AG10803 (cell line): ENCODE measurements at regions not wholly inside any gene's neighbourhood (a gene's known extent, or its start where the extent isn't known, plus 50 kb on each side); places are given as distances from the start of the nearest gene placed in this dataset.

Source experiments
- DNase-seq: peaks from one replicate; pipeline ENCODE4 v3.0.0; 2010; ENCODE audit warnings: low read depth
- H3K4me3 ChIP-seq: 2 replicates; pipeline ENCODE4 v1.5.1; 2011; ENCODE audit warnings: mild to moderate bottlenecking, low read length, control low read depth
- TF ChIP-seq, protein P1 (sequence below): conservative IDR thresholded peaks from 2 replicates; pipeline ENCODE4 v1.5.1; 2011; ENCODE audit warnings: mild to moderate bottlenecking, low read length, control low read depth, inconsistent platforms

DNA sequence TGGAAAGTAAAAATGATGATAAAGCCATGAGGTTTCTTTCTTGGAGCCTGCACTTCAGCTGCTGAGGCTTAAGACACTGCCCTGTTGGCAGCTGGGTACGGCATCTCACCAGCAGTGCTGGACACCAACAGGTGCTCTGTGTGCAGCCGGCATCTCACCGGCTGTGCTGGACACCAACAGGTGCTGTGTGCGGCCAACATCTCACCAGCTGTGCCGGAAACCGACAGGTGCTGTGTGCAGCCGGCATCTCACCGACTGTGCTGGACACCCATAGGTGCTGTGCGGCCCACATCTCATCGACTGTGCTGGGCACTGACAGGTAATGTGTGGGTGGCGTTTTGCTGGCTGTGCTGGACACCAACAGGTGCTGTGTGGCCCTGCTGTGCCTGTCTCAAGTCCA lies 190.8 kb downstream of the TMEM18 start:
- no peak for DNase-seq
- no peak overlapping the region for H3K4me3 ChIP-seq
- TF ChIP-seq, protein P1, sequence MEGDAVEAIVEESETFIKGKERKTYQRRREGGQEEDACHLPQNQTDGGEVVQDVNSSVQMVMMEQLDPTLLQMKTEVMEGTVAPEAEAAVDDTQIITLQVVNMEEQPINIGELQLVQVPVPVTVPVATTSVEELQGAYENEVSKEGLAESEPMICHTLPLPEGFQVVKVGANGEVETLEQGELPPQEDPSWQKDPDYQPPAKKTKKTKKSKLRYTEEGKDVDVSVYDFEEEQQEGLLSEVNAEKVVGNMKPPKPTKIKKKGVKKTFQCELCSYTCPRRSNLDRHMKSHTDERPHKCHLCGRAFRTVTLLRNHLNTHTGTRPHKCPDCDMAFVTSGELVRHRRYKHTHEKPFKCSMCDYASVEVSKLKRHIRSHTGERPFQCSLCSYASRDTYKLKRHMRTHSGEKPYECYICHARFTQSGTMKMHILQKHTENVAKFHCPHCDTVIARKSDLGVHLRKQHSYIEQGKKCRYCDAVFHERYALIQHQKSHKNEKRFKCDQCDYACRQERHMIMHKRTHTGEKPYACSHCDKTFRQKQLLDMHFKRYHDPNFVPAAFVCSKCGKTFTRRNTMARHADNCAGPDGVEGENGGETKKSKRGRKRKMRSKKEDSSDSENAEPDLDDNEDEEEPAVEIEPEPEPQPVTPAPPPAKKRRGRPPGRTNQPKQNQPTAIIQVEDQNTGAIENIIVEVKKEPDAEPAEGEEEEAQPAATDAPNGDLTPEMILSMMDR = no peak

DNA sequence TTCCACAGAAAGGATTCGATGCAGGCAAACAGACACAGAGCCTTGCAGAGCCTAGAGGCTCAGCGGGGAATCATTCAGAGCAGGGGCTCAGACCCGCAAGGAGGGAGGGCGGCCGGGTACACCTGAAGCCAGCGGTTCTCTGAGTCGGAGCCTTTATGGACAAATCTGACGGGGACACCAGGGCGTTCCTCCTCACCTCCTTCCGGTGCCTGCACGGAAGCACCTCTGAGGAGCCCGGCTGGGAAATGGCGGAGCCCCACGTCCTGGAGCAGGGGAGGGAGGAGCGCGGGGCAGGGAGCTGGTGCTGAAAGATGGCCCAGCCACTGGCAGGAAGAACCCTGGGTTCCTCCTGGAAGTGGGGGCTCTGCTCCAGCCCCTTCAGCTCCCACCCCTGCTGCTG lies 193.5 kb upstream of the ALKAL2 start:
- DNase-seq = no peak
- TF ChIP-seq, protein P1 = no peak
- no peak overlapping the region for H3K4me3 ChIP-seq

DNA sequence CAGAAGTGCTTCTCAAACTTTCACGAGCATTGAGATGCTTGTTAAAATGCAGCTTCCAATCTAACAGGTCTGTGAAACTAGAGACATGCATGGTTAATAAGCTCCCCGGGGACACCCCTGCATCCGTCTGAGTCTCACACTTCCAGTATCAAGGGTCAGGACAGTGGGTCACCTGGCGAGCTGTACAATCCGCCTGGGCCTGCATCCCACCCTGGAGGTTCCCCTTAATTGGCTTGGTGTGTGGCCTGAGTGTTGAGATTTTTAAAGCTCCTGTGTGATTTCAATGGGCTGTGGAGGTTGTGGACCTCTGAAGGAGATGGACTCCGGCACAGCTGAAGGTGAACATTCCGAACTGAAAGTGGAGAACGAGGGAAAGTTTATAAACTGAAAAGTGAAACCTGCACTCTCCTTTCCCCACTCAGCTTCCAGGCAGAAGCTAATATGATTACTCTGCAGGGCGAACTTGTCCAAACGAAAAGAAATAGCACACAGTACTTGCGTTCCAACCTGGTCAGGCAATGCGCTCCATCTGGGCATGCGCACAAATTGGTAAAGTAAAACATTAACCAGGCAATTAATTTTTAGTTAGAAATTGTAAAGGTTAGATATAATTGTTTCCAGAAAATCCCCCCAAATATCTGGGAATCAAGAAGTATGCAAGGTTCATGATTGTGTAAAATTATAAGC lies 191.7 kb upstream of the ALKAL2 start:
- DNase-seq = no peak
- TF ChIP-seq, protein P1 = no peak
- H3K4me3 ChIP-seq = no peak overlapping the region

DNA sequence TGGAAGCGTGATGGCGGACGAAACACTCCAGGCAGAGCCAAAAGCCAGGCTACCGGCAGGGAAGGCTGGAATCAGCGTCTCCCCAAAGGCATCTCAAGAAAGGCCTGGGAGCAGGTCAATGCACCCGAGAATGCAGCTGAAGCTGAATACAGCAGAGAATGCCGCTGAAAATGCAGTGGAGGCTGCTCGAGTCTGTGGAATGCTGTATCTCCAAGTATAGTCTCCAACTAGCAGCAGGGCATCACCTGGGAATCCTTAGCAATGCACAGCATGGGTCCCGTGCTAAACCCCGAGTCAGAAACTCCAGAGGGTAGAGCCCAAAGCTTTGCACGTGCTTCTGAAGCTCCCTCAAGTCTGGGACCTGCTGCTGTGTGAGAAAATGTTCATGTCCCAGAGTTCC lies 191.1 kb upstream of the ALKAL2 start:
- no peak overlapping the region for H3K4me3 ChIP-seq
- no peak for DNase-seq
- TF ChIP-seq, protein P1 = no peak

DNA sequence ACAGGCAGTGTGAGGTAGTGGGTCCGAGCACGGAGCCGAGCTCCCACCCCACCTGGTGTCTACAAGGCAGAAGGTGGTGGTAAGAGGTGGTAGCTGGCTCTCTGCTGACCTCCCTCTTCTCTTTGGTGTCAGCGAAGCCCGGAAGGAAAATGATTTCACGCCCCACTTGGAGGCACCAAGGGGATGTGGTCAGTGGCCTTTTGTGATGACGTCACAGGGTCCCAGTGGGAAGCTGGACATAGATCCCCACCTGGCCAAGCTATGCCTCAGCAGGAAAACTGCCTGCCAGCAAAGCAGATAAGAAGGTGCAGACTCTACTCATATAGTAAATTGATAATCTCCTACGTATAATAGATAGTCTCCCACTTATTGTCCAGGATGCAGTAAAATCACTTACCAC lies 183.7 kb upstream of the ALKAL2 start:
- TF ChIP-seq, protein P1 = no peak

DNA sequence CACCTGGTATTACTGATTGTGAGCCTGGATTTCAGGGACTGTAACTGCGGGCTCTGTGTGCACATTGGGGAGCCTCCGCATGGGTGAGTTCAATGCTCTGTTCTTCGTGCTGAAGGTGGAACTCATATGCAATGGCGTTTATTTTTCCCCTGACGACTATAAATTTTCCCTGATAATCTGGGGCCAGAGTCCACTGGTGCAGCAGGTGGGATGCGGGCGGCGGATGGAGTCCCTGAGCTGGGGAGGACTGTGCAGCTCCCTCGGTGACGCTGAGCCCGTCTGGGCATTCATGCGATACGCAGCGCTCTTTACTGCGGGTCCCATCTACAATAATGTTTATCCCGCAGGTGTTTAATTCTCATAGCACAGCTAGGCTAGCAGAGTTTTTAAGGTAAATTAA lies 181.6 kb upstream of the ALKAL2 start:
- TF ChIP-seq, protein P1 = no peak
- no peak overlapping the region for H3K4me3 ChIP-seq
- DNase-seq = no peak

More for the DNA sequence above, 183.7 kb upstream of the ALKAL2 start:
- DNase-seq = no peak
- H3K4me3 ChIP-seq = no peak overlapping the region

DNA sequence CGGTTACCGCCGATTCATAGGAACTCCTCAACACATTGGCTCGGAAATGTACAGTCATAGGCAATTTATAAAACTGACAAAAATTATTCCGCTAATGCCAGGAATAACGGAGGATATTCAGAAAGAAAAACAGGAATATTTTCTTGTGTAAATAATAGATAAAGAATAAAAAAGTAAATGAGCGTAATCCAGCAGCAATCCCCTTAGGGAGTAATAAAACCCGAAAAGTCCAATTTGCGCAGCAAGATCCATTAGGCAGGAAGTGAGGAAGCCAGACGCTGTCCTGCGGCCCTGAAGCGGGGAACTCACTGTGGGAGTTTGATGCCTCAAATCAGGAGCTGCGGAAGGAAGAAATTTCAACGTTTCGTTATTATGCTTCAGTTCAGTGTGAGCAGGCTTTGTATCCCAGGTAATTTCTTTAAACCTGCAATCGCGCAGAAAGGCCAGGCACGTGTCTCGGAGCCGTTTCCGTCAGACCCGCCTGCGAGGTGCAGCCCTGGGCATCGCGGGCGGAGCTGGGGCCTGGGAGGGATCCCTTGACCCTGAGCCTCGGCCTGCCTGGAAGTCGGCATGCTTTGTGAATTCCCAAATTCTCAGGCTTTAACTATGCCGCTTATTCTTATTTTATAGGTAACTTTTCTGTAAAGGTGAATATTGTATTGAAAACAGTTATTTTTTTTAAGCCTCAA lies 180.9 kb upstream of the ALKAL2 start:
- no peak overlapping the region for H3K4me3 ChIP-seq
- TF ChIP-seq, protein P1 = no peak
- no peak for DNase-seq
